GM18861 (cell line): ENCODE measurements at regions not wholly inside any gene's neighbourhood (a gene's known extent, or its start where the extent isn't known, plus 50 kb on each side); places are given as distances from the start of the nearest gene placed in this dataset.

ENCODE experiments used
- ATAC-seq: cut with Tn5 transposase; IDR thresholded peaks from one replicate; pipeline ENCODE4 v1.9.1; 2021; ENCODE audit not compliant: unreplicated experiment

DNA sequence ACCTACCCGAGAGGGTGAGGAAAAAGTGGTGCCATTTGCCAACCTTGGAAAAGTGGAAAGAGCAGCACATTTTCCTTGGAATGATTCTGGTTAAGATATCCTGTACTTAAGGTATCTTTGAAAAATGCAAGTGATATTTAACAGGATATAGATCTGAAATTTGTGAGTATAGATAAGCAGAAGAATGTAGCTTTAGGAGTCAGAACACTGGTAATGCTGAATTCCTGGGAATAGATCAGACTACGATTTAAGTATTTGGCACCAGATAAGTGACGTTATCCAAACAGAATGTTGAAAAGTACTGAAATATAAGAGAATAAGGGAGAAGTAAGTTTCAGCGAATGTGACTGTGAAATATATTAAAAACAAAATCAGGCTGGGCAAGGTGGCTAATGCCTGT, 210.1 kb downstream of the PCDH7 start:
- ATAC-seq, result no peak

DNA sequence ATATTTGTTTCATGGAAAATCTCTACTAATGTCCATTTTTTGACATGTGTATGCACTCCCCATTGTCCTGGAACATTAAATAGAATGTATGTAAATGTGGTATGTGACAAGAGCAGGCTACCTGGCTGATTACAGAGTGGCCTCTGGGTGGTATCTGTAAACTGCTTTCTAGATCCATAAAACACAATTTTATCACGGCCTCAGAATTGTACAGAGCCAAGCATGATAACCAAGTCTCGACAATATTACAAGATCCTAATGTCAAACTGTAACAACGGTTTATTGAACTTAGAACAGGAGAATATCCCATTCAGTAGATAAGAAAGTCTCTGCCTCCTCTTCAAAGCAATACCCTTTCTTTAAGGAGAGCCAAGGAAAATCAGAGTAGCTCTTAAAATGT, 212.4 kb downstream of the PCDH7 start:
- ATAC-seq, result no peak

DNA sequence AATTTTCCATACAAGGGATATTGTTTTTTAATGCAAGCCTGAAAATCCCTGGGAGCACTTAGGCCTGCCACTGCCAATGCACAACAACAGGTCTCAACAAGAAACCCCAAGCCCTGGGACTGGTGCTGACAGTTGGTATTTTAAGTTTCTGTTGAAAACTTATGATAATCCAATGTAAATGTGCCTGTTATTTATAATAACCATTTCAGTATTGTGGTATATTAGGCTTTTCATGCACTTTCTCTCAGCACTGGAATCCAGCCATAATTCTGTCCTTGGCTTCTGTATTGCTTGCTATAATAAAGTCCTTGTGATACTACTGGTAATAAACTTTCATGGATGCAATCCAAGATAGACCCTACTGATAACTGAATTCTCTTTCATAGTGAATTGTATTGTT, 218.9 kb downstream of the PCDH7 start:
- no peak for ATAC-seq

DNA sequence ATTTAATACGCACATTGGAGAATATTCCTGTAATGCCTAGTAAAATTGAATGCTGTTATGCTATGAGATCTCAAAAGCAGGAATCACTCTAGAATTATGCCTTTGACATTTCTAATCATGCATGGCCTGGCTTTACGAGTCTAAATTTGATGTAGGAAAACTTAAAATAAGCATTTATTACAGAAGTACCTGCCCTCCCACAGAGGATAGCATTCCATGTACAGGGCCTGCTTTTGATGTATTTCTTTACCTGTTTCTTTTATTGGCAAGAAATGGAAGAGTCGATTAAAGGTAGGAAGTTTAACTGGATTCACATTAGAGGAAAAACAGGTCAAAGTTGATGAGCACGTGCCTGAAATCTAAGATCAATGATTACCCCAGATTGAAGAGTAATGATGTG, 219.5 kb downstream of the PCDH7 start:
- ATAC-seq, result no peak

DNA sequence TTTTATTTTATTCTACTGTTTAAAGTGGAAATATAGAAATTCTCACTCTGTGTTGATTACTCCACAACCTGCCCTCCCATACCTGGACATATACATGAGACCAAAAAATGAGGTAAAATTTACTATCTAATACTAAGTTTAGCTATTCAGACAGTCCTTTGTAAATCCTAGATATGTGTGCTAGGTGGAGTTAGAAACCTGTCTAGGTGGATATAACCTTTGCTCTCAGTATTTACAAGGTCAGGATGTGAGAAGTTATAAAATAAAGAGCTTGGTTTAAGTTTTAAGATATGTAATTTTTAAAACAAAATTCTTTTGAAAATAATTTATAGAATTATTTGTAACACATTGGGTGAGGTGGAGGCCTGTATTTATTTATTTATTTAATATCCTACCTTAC, 221.5 kb downstream of the PCDH7 start:
- ATAC-seq, result no peak

DNA sequence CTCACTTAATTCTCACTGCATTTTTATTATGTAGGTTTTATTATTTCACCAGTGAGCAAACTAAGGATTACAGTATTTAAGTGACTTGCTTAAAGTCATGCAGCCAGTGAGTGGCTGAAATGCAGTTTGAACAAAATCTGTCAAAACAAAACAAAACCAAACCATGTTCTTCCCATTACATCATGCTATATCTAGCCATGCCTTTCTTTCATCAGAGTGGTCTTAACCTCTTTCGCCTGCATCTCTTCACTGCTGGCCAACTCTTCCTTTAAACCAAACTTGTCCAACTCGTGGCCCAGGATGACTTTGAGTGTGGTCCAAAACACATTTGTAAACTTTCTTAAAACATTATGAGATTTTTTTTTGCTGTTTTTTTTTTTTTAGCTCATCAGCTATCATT, 223.2 kb downstream of the PCDH7 start:
- no peak for ATAC-seq

DNA sequence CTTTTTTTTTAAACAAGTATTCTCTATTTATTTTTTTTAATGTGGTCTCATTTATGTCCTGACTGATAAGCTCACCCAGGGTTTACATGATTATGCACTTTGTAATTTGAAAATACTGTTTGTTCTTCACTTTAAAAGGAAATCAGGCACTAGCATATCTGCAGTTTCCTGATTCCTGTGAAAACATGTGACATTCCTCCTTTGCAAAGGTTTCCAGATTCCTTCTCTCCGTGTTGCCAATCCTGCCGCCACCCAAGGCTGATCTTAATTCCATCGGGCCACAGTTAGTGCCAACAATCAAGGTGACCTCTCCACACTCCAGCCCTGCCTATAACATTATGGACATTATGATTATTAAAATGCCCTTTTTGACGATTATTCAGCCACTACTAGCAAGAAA, 225.4 kb downstream of the PCDH7 start:
- no peak for ATAC-seq

DNA sequence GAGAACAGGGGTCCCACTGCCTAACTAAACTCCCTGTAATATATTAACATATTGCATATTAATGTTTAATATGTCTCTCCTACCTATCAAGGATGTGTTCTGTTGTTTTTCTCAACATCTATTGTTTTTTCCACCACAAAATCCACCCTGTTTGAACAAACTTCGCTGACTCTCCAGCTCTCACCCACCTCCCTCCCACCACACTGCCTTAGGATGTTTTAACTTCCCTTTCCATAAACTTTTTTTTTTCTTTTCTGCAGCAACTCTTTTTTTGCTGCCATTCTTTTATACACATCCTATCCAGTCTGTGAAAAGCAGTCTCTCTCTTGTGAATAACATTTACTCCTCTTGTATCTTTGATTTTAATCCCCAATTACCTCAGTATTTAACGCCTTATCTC, 226.1 kb downstream of the PCDH7 start:
- ATAC-seq, result no peak

DNA sequence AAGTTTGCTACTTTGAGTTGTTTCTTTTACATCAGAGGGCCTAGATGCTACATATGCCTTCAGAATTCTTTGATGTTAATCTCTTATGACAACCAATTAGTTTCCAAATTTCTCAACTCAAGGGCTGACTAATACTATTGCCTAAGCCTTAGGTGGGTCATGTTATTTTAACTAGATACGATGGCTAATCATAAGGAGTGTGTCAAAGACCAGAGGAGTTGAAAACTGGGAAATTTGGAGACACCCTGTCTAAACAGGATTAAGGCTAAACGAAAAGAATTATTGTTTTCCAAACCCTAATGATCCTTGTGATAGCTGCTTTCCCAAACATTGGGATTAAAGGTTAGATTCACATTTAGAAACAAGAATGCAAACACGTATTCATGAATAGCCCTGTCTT, 228.5 kb downstream of the PCDH7 start:
- ATAC-seq, result no peak

DNA sequence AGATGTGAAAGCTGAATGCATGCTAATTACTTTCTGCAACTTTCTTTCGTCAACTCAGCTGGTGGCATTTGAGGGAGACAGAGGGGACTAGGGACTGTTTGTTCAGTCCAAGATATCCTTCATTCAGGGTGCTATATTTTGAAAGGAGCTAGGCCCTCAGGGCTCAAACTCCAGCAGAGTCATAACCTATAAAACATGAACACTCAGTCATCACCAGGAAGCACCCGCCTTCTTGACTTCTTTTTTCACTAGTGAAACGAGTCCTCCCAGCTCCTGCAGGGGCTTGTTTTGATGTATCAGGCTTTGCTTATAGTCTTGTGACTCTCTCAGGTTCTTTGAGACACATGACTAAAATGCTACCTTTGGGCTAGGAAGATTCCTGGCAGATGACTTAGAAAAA, 230.6 kb downstream of the PCDH7 start:
- no peak for ATAC-seq

DNA sequence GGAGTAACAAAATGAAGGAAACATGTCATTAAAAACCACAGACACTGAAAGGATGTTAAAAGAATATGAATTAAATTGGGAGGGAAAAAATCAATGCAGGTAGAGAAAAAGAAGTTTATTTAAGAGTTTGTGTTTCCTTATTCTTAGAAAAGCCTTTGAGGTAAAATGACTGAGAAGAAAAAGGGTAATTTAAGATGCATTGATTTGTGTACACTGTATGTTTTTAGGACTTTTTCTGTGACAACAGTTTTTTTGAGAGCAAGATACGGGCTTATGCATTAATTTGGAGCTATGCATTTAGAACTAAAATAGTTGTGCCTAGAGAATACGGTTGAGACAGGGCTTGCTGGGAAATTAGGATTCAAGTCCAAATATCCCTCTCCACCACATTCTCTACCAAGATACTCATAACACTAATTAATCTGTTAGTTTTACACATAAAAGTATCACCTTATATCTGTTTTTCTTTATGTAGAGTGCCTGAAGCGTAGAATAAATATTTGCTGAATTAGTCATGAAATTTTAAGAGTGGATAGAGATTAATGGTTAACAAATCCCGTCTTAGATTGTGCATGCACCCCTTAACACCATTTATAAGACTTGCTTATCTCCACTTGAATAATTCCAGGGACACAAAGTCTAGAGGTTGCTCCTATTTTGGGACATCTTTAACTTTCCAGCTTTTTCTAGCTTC, 232.5 kb downstream of the PCDH7 start:
- no peak for ATAC-seq

DNA sequence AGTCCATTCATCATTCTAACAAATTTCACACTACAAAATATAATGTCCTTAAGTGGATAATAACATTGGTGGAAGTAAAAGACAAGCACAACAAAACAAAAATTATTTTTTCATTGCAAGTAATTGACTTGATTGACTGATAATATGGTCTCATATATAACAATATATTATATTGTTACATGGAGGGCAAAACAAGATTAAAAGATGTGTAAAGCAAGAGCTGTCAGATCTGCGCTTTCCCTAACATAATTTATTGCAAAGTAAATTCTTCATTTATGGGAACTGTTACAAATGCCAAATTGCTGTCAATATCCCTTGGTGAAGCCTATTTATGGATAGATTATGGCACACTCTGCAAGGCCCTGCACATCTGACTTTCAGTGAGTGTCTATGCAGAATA, 233.6 kb downstream of the PCDH7 start:
- ATAC-seq, result no peak

DNA sequence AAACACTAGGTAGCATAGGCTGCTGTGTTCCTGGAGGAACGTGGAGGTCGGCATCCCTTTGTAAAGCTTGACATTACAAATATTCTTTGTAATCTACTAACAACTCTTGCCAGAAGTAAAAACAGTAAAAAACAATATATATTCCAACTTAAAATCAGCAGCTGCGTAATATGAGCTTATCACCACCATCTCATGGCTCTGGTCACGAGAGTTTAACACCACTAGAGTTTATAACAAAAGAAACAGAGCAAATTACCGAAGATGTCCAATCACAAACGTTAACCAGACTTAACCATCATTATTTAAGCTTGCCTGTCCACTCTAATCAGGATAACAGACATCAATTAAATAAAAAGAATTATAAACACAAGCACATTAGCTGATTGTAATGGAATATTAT, 236.7 kb downstream of the PCDH7 start:
- no peak for ATAC-seq

DNA sequence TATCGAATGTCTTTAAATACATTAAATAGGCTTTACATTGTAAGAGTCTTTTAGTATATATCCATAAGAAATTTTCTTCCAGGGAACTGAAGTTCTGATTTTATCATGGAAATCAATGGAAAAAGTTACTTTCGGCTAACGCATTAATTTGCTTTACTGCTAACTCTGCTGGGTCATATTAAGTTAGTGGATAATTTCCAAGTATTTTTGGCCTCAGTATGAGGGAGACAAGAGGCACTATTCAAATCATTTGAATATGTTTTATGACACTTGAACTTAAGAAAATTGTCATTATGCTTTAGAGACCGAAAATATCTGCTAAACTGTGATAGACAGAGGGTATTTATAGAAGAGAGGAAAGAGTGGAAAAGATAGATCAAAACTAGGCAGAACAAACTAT, 237.5 kb downstream of the PCDH7 start:
- ATAC-seq, result no peak

DNA sequence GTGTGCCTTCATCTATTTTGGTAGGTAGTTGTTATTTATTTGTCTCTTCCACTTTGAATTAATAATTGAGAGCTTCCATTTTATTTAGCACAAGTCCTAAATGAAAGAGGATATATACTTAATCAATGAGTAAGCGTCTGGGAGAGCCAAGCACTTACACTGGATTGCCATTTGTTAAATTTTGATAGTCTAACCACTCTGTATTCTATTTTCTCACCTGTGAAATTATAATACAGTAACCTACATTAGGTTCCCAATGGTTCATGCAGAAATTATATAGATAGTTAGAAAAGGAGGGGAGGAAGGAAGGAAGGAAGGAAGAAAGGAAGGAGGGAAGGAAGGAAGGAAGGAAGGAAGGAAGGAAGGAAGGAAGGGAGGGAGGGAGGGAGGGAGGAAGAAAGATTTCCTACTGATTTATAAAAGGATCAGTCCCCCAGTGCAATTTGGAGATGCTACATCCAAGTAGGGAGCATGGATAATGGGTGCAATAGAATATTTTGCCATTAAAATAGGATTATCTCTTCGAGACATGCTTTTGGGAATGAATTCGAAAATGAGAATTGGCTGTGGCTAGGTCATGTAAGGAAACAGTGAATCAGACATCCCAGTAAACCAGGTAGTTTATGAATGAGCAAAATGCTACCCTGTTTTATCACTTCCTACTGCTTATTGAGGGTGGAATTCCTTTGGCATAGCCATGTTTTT, 239.8 kb downstream of the PCDH7 start:
- no peak for ATAC-seq

DNA sequence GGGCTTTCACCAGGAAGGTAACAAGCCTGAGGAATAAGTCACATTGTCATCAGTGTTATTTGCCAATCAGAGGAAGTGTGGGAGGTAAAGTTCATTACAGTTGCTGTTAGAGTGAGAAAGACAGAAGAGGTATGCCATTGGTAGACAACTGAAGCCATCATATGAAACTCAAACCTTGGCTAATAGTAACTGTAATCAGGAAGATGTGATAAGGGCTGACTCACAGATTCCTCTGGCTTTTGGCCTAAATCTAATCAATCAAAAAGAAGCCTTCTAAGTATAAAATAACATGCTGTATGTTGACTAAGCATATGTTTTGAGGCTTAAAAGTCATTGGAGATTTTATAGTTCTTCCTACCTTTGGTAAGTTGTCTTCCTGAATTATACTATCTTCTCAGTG, 242.8 kb downstream of the PCDH7 start:
- no peak for ATAC-seq

DNA sequence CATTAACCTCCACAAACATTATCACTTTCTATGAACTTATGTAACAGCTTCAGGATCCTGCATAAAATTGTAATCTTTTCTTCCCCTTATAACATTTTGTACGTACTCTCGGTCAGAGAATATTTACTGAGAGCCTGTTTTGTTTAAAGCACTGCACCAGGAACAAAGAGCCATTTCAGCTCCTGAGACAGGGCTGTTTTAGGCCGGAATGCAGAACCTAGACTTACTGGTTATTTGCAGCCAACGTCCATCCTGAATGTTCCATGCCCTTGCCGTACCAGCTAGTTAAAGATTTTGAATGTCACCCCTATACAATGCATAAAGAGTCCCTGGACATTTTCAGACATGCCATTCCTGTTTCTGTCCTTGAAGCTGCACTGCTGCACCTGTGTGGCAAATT, 248.8 kb downstream of the PCDH7 start:
- ATAC-seq, result no peak

DNA sequence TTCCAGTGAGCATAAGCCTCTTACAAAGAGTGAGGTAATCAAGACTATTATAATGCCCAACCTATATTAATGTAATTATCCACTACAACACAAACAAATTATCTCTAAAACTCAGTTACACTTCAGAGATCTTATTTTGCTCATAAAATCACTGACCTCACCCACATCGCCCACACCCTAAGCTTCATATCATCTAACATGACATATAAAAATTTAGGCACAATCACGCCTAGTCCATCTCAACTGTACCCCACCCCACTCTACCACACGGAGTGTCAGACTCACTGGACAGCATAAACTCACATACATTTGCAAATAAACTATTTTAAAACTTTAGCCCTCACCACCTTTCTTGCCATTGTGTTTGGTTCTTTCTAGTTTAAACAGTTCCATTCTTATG, 252.4 kb downstream of the PCDH7 start:
- no peak for ATAC-seq

DNA sequence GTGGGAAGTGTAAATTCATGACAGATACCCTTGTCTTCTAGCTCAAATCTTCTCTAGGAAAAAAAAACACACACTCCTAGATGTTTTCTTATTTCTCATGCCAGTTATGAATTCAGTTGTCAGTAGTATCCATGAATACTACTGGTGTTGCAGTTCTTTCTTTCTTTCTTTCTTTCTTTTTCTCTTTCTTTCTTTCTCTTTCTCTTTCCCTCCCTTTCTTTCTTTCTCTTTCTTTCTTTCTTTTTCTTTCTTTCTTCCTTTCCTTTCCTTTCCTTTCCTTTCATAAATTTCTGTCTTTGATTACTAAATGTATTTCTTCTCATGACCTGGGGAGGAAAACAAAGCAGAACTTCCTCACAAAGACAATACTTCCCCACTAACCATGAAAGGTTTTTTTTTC, 253.8 kb downstream of the PCDH7 start:
- ATAC-seq, result no peak

DNA sequence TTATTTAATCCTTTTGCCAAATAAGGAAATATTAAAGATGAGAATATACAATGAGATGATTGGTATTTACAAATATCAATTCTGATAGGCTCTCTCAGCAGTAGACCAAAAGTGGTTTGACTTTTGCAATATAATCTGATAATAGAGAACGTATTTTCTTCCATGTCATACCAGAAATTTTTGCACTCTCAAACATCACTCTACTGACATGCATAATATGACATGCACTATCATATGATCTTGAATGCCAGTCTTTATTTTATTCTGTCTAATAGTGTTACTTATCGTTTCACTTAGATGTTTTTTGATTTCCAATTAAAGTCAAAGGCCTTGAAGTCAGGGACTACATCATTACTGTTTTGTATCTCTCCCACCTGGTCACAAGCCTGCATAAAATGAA, 259.2 kb downstream of the PCDH7 start:
- no peak for ATAC-seq

DNA sequence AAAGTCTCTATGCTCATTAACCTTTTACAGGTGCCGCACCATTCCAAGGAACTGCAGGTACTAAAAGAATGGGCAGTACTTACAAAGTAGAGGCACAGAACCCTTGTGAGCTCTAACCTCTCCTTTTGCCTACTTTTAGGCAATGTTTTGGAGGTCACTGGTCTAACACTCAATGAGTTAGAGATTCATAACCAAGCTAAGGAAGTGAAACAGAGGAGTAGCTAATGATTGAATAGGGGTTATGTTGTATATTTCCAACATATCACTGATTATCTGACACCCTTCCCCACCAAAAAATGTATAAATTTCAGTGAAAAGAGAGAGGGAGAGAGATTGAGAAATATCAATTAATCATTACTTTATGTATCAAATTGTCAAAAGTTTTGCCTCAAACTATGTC, 269.3 kb downstream of the PCDH7 start:
- ATAC-seq, result no peak

DNA sequence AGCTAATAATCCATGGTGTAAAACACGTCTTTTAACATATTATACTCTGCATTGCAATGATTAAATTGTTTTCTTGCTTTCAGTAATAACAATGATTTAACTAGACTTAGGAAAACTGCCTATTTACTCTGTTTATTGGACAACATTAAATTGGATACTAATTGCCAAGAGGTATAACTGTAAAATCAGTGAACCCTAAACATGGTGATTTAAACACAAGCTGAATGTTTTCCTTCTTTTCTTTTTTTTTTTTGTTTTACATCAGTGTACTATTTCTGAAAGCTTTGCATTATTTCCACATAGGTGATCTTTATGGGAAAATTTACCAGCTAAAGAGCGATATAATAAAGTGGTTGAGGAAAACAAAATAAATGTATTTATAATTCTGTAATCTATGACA, 276.7 kb downstream of the PCDH7 start:
- no peak for ATAC-seq

DNA sequence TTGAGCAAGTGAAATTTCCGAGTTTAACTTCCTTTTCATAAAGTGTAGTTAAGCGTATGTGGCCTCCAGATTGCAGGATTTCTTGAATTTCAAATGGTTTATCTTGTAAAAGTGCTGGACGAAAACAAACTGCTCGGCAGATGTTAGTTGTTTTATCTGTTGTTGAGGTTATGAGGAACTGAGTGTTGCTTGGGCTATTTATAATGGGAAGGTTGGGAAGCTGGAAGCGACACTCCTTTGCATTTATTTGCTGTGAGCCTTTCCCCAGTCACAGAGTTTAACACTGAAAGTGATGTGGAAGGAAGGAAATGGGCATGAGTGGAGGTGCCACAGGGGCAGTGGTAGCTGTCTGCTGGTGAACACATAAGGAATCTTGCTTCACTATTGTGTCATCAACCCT, 284.9 kb downstream of the PCDH7 start:
- no peak for ATAC-seq
